ENCODE measurements at regions not wholly inside any gene's neighbourhood (a gene's known extent, or its start where the extent isn't known, plus 50 kb on each side); places are given as distances from the start of the nearest gene placed in this dataset.
"Not testable (repeated sequence)": the region's sequence is repeated elsewhere in the genome, so short reads cannot be mapped to it uniquely, and the experiment has no call there.

GRCh38 chr13:50422181-50423148, 407.2 kb downstream of the KCNRG start:
- no peak for DNase-seq

- no peak for DNase-seq
Observed at GRCh38 chr13:50424993-50425392, 409.7 kb downstream of the KCNRG start.

GRCh38 chr13:50425772-50426171, 410.5 kb downstream of the KCNRG start:
- DNase-seq = no peak

GRCh38 chr13:50426927-50427326, 411.7 kb downstream of the KCNRG start:
- no peak for DNase-seq

GRCh38 chr13:50427511-50427910, 412.3 kb downstream of the KCNRG start:
- DNase-seq = not testable (repeated sequence)

GRCh38 chr13:50428183-50428877, 413.1 kb downstream of the KCNRG start:
- no peak for DNase-seq

GRCh38 chr13:50435011-50435410, 408.5 kb downstream of the DLEU7 start:
- DNase-seq = no peak

GRCh38 chr13:50437252-50437651, 406.2 kb downstream of the DLEU7 start:
- no peak for DNase-seq

GRCh38 chr13:50438351-50438750, 405.1 kb downstream of the DLEU7 start:
- DNase-seq = no peak

- no peak for DNase-seq
Observed at GRCh38 chr13:50441130-50441529, 402.4 kb downstream of the DLEU7 start.

GRCh38 chr13:50444726-50445125, 398.8 kb downstream of the DLEU7 start:
- DNase-seq = no peak

GRCh38 chr13:50446611-50447010, 396.9 kb downstream of the DLEU7 start:
- no peak for DNase-seq

GRCh38 chr13:50448535-50448998, 394.9 kb downstream of the DLEU7 start:
- peak; percentile 18 to 42 for DNase-seq

- DNase-seq = no peak
Observed at GRCh38 chr13:50449465-50449864, 394.0 kb downstream of the DLEU7 start.

- no peak for DNase-seq
Observed at GRCh38 chr13:50450279-50450678, 393.2 kb downstream of the DLEU7 start.

GRCh38 chr13:50451609-50452008, 391.9 kb downstream of the DLEU7 start:
- DNase-seq = no peak

GRCh38 chr13:50452028-50452427, 391.5 kb downstream of the DLEU7 start:
- DNase-seq = no peak

- no peak for DNase-seq
Observed at GRCh38 chr13:50452756-50453155, 390.7 kb downstream of the DLEU7 start.

- no peak for DNase-seq
Observed at GRCh38 chr13:50453188-50453587, 390.3 kb downstream of the DLEU7 start.

- DNase-seq = no peak
Observed at GRCh38 chr13:50456111-50456510, 387.4 kb downstream of the DLEU7 start.

GRCh38 chr13:50457415-50458393, 385.8 kb downstream of the DLEU7 start:
- DNase-seq = no peak

GRCh38 chr13:50459046-50459445, 384.4 kb downstream of the DLEU7 start:
- no peak for DNase-seq

GRCh38 chr13:50459658-50460057, 383.8 kb downstream of the DLEU7 start:
- no peak for DNase-seq
